HUES6 (cell line): ENCODE measurements at regions not wholly inside any gene's neighbourhood (a gene's known extent, or its start where the extent isn't known, plus 50 kb on each side); places are given as distances from the start of the nearest gene placed in this dataset.

Experiments
- H3K27ac ChIP-seq: 2 replicates; pipeline ENCODE4 v1.7.0; 2013; ENCODE audit warnings: low read depth, mild to moderate bottlenecking, low read length, inconsistent platforms
- H3K27me3 ChIP-seq: 2 replicates; pipeline ENCODE4 v1.6.1; 2013; ENCODE audit warnings: low read length; ENCODE audit not compliant: control insufficient read depth, insufficient read depth
- H3K36me3 ChIP-seq: 2 replicates; pipeline ENCODE4 v1.6.1; 2013; ENCODE audit warnings: low read length; ENCODE audit not compliant: control insufficient read depth, insufficient read depth
- H3K4me1 ChIP-seq: 2 replicates; pipeline ENCODE4 v1.6.1; 2013; ENCODE audit warnings: low read length; ENCODE audit not compliant: control insufficient read depth, insufficient read depth
- H3K4me3 ChIP-seq: 2 replicates; pipeline ENCODE4 v1.5.1; 2013; ENCODE audit warnings: low read depth, low read length
- H3K9ac ChIP-seq: one replicate; pipeline ENCODE4 v1.6.1; 2013; ENCODE audit warnings: mild to moderate bottlenecking, low read length
- H3K9me3 ChIP-seq: 2 replicates; pipeline ENCODE4 v1.6.1; 2013; ENCODE audit warnings: low read depth, low read length; ENCODE audit not compliant: control insufficient read depth, insufficient read depth

- Histone ChIP-seq H3K4me3 (no peak overlapping the region), H3K27ac (no peak overlapping the region), H3K4me1 (no peaks in the 10 kb centered on the region), H3K27me3 (no peaks in the 10 kb centered on the region), H3K36me3 (no peaks in the 10 kb centered on the region), H3K9ac (no peak overlapping the region), H3K9me3 (no peaks in the 10 kb centered on the region)
Measured at GRCh38 chr2:15711126-15711860, 119.6 kb downstream of the DDX1 start.

GRCh38 chr2:15712551-15713342 lies 121.1 kb downstream of the DDX1 start:
- Histone ChIP-seq H3K9me3 (no peaks in the 10 kb centered on the region), H3K4me1 (no peaks in the 10 kb centered on the region), H3K4me3 (no peak overlapping the region), H3K27ac (no peak overlapping the region), H3K9ac (no peak overlapping the region), H3K36me3 (no peaks in the 10 kb centered on the region), H3K27me3 (no peaks in the 10 kb centered on the region)

- Histone ChIP-seq H3K9me3 (no peaks in the 10 kb centered on the region), H3K27ac (no peak overlapping the region), H3K4me1 (no peaks in the 10 kb centered on the region), H3K4me3 (no peak overlapping the region), H3K36me3 (no peaks in the 10 kb centered on the region), H3K27me3 (no peaks in the 10 kb centered on the region), H3K9ac (no peak overlapping the region)
Measured at GRCh38 chr2:15713475-15713874, 121.8 kb downstream of the DDX1 start.

GRCh38 chr2:15714002-15714401 lies 122.3 kb downstream of the DDX1 start:
- no peak overlapping the region for H3K27ac ChIP-seq
- H3K9me3 ChIP-seq: no peaks in the 10 kb centered on the region
- H3K36me3 ChIP-seq: no peaks in the 10 kb centered on the region
- H3K4me1 ChIP-seq: no peaks in the 10 kb centered on the region
- H3K9ac ChIP-seq: no peak overlapping the region
- H3K27me3 ChIP-seq: no peaks in the 10 kb centered on the region
- no peak overlapping the region for H3K4me3 ChIP-seq

- Histone ChIP-seq H3K4me1 (no peaks in the 10 kb centered on the region), H3K36me3 (no peaks in the 10 kb centered on the region), H3K27me3 (no peaks in the 10 kb centered on the region), H3K27ac (no peak overlapping the region), H3K9me3 (no peaks in the 10 kb centered on the region), H3K9ac (no peak overlapping the region), H3K4me3 (no peak overlapping the region)
Measured at GRCh38 chr2:15714609-15715008, 122.9 kb downstream of the DDX1 start.

- Histone ChIP-seq H3K27ac (no peak overlapping the region), H3K4me3 (no peak overlapping the region), H3K9me3 (no peaks in the 10 kb centered on the region), H3K36me3 (no peaks in the 10 kb centered on the region), H3K4me1 (no peaks in the 10 kb centered on the region), H3K27me3 (no peaks in the 10 kb centered on the region), H3K9ac (no peak overlapping the region)
Measured at GRCh38 chr2:15715596-15715995, 123.9 kb downstream of the DDX1 start.

- Histone ChIP-seq H3K4me3 (no peak overlapping the region), H3K36me3 (no peaks in the 10 kb centered on the region), H3K9me3 (no peaks in the 10 kb centered on the region), H3K27ac (no peak overlapping the region), H3K4me1 (no peaks in the 10 kb centered on the region), H3K9ac (no peak overlapping the region), H3K27me3 (no peaks in the 10 kb centered on the region)
Measured at GRCh38 chr2:15718103-15718943, 126.7 kb downstream of the DDX1 start.

GRCh38 chr2:15718944-15719323 lies 127.3 kb downstream of the DDX1 start:
- Histone ChIP-seq H3K9me3 (no peaks in the 10 kb centered on the region), H3K27me3 (no peaks in the 10 kb centered on the region), H3K27ac (no peak overlapping the region), H3K36me3 (no peaks in the 10 kb centered on the region), H3K4me3 (no peak overlapping the region), H3K4me1 (no peaks in the 10 kb centered on the region), H3K9ac (no peak overlapping the region)

GRCh38 chr2:15719566-15720313 lies 128.1 kb downstream of the DDX1 start:
- Histone ChIP-seq H3K36me3 (no peaks in the 10 kb centered on the region), H3K27me3 (no peaks in the 10 kb centered on the region), H3K9ac (no peak overlapping the region), H3K4me1 (no peaks in the 10 kb centered on the region), H3K27ac (no peak overlapping the region), H3K4me3 (no peak overlapping the region), H3K9me3 (no peaks in the 10 kb centered on the region)

GRCh38 chr2:15720561-15721307 lies 129.1 kb downstream of the DDX1 start:
- Histone ChIP-seq H3K36me3 (no peaks in the 10 kb centered on the region), H3K9ac (no peak overlapping the region), H3K27ac (no peak overlapping the region), H3K4me1 (no peaks in the 10 kb centered on the region), H3K9me3 (no peaks in the 10 kb centered on the region), H3K4me3 (no peak overlapping the region), H3K27me3 (no peaks in the 10 kb centered on the region)
